ENCODE measurements at regions not wholly inside any gene's neighbourhood (a gene's known extent, or its start where the extent isn't known, plus 50 kb on each side); places are given as distances from the start of the nearest gene placed in this dataset.

GRCh38 chr14:22426711-22427110 is 162.3 kb downstream of the DAD1 start:
- H2BK120ac ChIP-seq (replicated peaks; ENCODE audit: low read depth, low read length): no peak overlapping the region
- no peak overlapping the region for H3K9ac ChIP-seq (replicated peaks in 1 of 4; ENCODE audit: extremely low read depth in 1 of 4, low read depth in 3 of 4, low read length in 3 of 4)
- TF ChIP-seq SP4 (IDR thresholded peaks at IDR 0.05; ENCODE audit: low read length) (no peak), CHD2 (IDR thresholded peaks at IDR 0.05; ENCODE audit: low read length) (no peak), SIN3A (conservative IDR thresholded peaks at IDR 0.05 in 1 of 2, IDR thresholded peaks at IDR 0.05 in 1 of 2; ENCODE audit: low read depth in 1 of 2, low read length in 2 of 2) (no peak), JUN (IDR thresholded peaks at IDR 0.05; ENCODE audit: low read depth, low read length) (no peak), SUZ12 (IDR thresholded peaks at IDR 0.05; ENCODE audit: low read length) (no peak), JUND (IDR thresholded peaks at IDR 0.05; ENCODE audit: low read length) (no peak), MAFK (IDR thresholded peaks at IDR 0.05; ENCODE audit: low read depth, low read length) (no peak), BACH1 (IDR thresholded peaks at IDR 0.05; ENCODE audit: low read length) (no peak), EZH2 (IDR thresholded peaks at IDR 0.05; ENCODE audit: low read depth, low read length, severe bottlenecking) (no peak)
- H3K27ac ChIP-seq (ENCODE audit: low read depth, low read length): no peak overlapping the region
- no peak overlapping the region for H3K4me2 ChIP-seq (ENCODE audit: insufficient read depth in 1 of 2, low read depth in 2 of 2, low read length in 2 of 2)
- no peaks in the 10 kb centered on the region for H3K79me1 ChIP-seq (ENCODE audit: low read depth, low read length)
- no peak overlapping the region for H3K18ac ChIP-seq (ENCODE audit: extremely low read depth, low read length)
- 73% methylated on average over 7 of the region's 7 CpGs; no CpG with 5 or more reads in 1 of the 2 experiments for WGBS, 2 experiments (ENCODE audit: extremely low coverage in 1 of 2, insufficient coverage in 1 of 2, insufficient read length in 1 of 2, insufficient replicate concordance in 2 of 2, low coverage in 1 of 2, low lambda C conversion rate in 2 of 2, missing lambda C conversion rate in 1 of 2)
- H2AFZ ChIP-seq (ENCODE audit: low read length): no peak overlapping the region
- H4K5ac ChIP-seq (ENCODE audit: insufficient read length, low read depth, low read length): no peak overlapping the region
- no peak overlapping the region for H3K4me3 ChIP-seq (ENCODE audit: extremely low read depth in 1 of 4, insufficient read depth in 2 of 4, low read depth in 3 of 4, low read length in 4 of 4)
- no peak overlapping the region for H3K23ac ChIP-seq (ENCODE audit: insufficient read length)
- H3K79me2 ChIP-seq (ENCODE audit: control insufficient read depth in 1 of 2, insufficient read depth in 2 of 2, low read length in 2 of 2): no peaks in the 10 kb centered on the region
- no peak overlapping the region for H3K4ac ChIP-seq (replicated peaks; ENCODE audit: insufficient read length, low read depth, low read length)
- no peak overlapping the region for H2BK20ac ChIP-seq (ENCODE audit: low read length)
- POLR2A ChIA-PET (ENCODE audit: partially characterized antibody): interaction anchor here (0.9 kb wide), 1 partner anchor 13 kb away, joined by 3 read pairs; no protein-coding TSS in a partner anchor
- no peaks in the 10 kb centered on the region for H3K9me3 ChIP-seq (ENCODE audit: insufficient read depth in 2 of 2, low read depth in 1 of 2, low read length in 1 of 2)
- FAIRE-seq: no peak
- no peaks in the 10 kb centered on the region for H4K20me1 ChIP-seq (replicated peaks in 1 of 2; ENCODE audit: control insufficient read depth in 1 of 2, insufficient read depth in 2 of 2, low read length in 2 of 2)
- CTCF ChIA-PET (ENCODE audit: partially characterized antibody): interaction anchor here (0.7 to 1.9 kb wide), 5 partner anchors 10 to 144 kb away, joined by 3 to 6 read pairs (median 4); no protein-coding TSS in a partner anchor
- H3K27me3 ChIP-seq (replicated peaks in 1 of 4; ENCODE audit: control insufficient read depth in 3 of 4, extremely low read depth in 1 of 4, insufficient read depth in 3 of 4, low read length in 3 of 4): no peaks in the 10 kb centered on the region
- H4K91ac ChIP-seq (replicated peaks; ENCODE audit: insufficient read length, low read length): no peak overlapping the region
- H3K14ac ChIP-seq (ENCODE audit: insufficient read length): no peak overlapping the region
- no peaks in the 10 kb centered on the region for H3K36me3 ChIP-seq (ENCODE audit: control insufficient read depth in 2 of 4, insufficient read depth in 4 of 4, low read length in 3 of 4)
- no peak overlapping the region for H2AK5ac ChIP-seq (ENCODE audit: low read depth, low read length)
- H3K56ac ChIP-seq (replicated peaks; ENCODE audit: insufficient read length, low read depth, low read length): no peak overlapping the region
- no peak overlapping the region for H2BK15ac ChIP-seq (ENCODE audit: low read length)
- no peak overlapping the region for H2BK12ac ChIP-seq (ENCODE audit: low read depth, low read length)
- no peak overlapping the region for H4K8ac ChIP-seq (ENCODE audit: extremely low read depth, insufficient read depth, low read length)
- no peak overlapping the region for H2BK5ac ChIP-seq (ENCODE audit: low read depth, low read length)
- DNase-seq (ENCODE audit: low read depth in 1 of 2, low spot score in 2 of 2): no peak
- H3K4me1 ChIP-seq (replicated peaks in 1 of 4; ENCODE audit: control insufficient read depth in 3 of 4, insufficient read depth in 4 of 4, low read length in 3 of 4): no peaks in the 10 kb centered on the region
- H3K23me2 ChIP-seq (ENCODE audit: low read depth, low read length): no peaks in the 10 kb centered on the region
